Gastrocnemius medialis (tissue), 4 donors: ENCODE measurements at regions not wholly inside any gene's neighbourhood (a gene's known extent, or its start where the extent isn't known, plus 50 kb on each side); places are given as distances from the start of the nearest gene placed in this dataset.

Experiments used
- ATAC-seq, 2 donors: fragments of 150-250 bp; one replicate each; pipeline ENCODE4 v1.9.1; 2016
- DNase-seq, 2 donors: peaks; one replicate each; pipeline ENCODE4 v3.0.0-alpha.2; 2019
- H3K27ac ChIP-seq, 4 donors: fragments of 200-600 bp; sonication (generic); 1 replicate in 1 of 4; 2 replicates in 3 of 4; pipeline ENCODE4 v1.5.1; 2016 to 2018; ENCODE audit warnings: mild to moderate bottlenecking in 2 of 4, moderate library complexity in 1 of 4
- H3K27me3 ChIP-seq, 3 donors: fragments of 200-600 bp; sonication (generic) in 2 of 3; 1 replicate in 1 of 3; 2 replicates in 2 of 3; pipeline versions ENCODE4 v1.5.1 to v1.6.0; 2016 to 2019; ENCODE audit warnings: mild to moderate bottlenecking in 1 of 3, moderate library complexity in 1 of 3
- H3K36me3 ChIP-seq, 2 donors: fragments of 200-600 bp; sonication (generic) in 1 of 2; one replicate each; pipeline ENCODE4 v1.5.1; 2017 to 2018
- H3K4me1 ChIP-seq, 2 donors: fragments of 200-600 bp; sonication (generic) in 1 of 2; one replicate each; pipeline ENCODE4 v1.5.1; 2016 to 2017; ENCODE audit warnings: mild to moderate bottlenecking in 2 of 2
- H3K4me3 ChIP-seq, 4 donors: fragments of 200-600 bp; sonication (generic) in 3 of 4; 1 replicate in 1 of 4; 2 replicates in 3 of 4; pipeline ENCODE4 v1.5.1; 2016 to 2019; ENCODE audit warnings: mild to moderate bottlenecking in 2 of 4
- H3K9me3 ChIP-seq, 3 donors: fragments of 200-600 bp; sonication (generic) in 2 of 3; 1 replicate in 1 of 3; 2 replicates in 2 of 3; pipeline ENCODE4 v1.5.1; 2016 to 2019
- CTCF ChIP-seq, 5 experiments: fragments of 450-650 bp in 3 of 5; fragments of 200-600 bp in 2 of 5; sonication (generic) in 2 of 5; IDR thresholded peaks in 4 of 5; conservative IDR thresholded peaks in 1 of 5; 1 replicate in 4 of 5; 2 replicates in 1 of 5; pipeline ENCODE4 v1.5.1; 2016 to 2019; ENCODE audit warnings: antibody characterized with exemption in 5 of 5, mild to moderate bottlenecking in 3 of 5, moderate library complexity in 3 of 5
- POLR2A ChIP-seq, 2 donors: fragments of 450-650 bp; IDR thresholded peaks; one replicate each; pipeline ENCODE4 v1.6.1; 2017; ENCODE audit warnings: antibody characterized with exemption in 2 of 2, mild to moderate bottlenecking in 2 of 2, moderate library complexity in 2 of 2
- in situ Hi-C, 4 donors: fragments of 200-750 bp; cut with MboI; loops; one replicate each; pipeline versions ENCODE4 v1.15.0 to v1.8.0; 2017; ENCODE audit warnings: low sequenced_read_pairs in 4 of 4
- intact Hi-C: fragments of 100-400 bp; cut with DNase I; formaldehyde crosslinking; loops from one replicate; pipeline ENCODE4 v1.15.1; 2023; ENCODE audit warnings: low total_unique reads

- in situ Hi-C loops: no loop called here
- ATAC-seq: no peak
Measured at GRCh38 chr18:25921677-25922421, 168.6 kb downstream of the SS18 start.

GRCh38 chr18:25915907-25916306 is 174.5 kb downstream of the SS18 start:
- no peaks in the 10 kb centered on the region for H3K9me3 ChIP-seq
- H3K36me3 ChIP-seq: no peaks in the 10 kb centered on the region
- in situ Hi-C loops (no loop called here), intact Hi-C loops (no loop called here)
- H3K27me3 ChIP-seq: no peaks in the 10 kb centered on the region
- ATAC-seq: no peak
- no peak for DNase-seq
- no peak for TF ChIP-seq POLR2A (IDR thresholded peaks at IDR 0.05)
- no peak for TF ChIP-seq CTCF (IDR thresholded peaks at IDR 0.05 in 4 of 5, conservative IDR thresholded peaks at IDR 0.05 in 1 of 5)
- no peak overlapping the region for H3K4me3 ChIP-seq
- no peak overlapping the region for H3K27ac ChIP-seq
- H3K4me1 ChIP-seq: no peaks in the 10 kb centered on the region

More at GRCh38 chr18:25921677-25922421, 168.6 kb downstream of the SS18 start:
- Histone ChIP-seq H3K36me3 (no peaks in the 10 kb centered on the region), H3K4me1 (no peaks in the 10 kb centered on the region), H3K9me3 (no peaks in the 10 kb centered on the region), H3K27ac (no peak overlapping the region), H3K27me3 (no peaks in the 10 kb centered on the region), H3K4me3 (no peak overlapping the region)
- no peak for DNase-seq
- TF ChIP-seq CTCF (IDR thresholded peaks at IDR 0.05 in 4 of 5, conservative IDR thresholded peaks at IDR 0.05 in 1 of 5): no peak
- no peak for TF ChIP-seq POLR2A (IDR thresholded peaks at IDR 0.05)
- intact Hi-C loops: no loop called here

GRCh38 chr18:25898965-25899364 is 191.4 kb downstream of the SS18 start:
- Histone ChIP-seq H3K4me1 (no peaks in the 10 kb centered on the region), H3K36me3 (no peaks in the 10 kb centered on the region), H3K27ac (no peak overlapping the region), H3K9me3 (no peaks in the 10 kb centered on the region), H3K27me3 (no peaks in the 10 kb centered on the region), H3K4me3 (no peak overlapping the region)
- intact Hi-C loops: no loop called here
- no peak for ATAC-seq
- no peak for TF ChIP-seq POLR2A (IDR thresholded peaks at IDR 0.05)
- no peak for TF ChIP-seq CTCF (IDR thresholded peaks at IDR 0.05 in 4 of 5, conservative IDR thresholded peaks at IDR 0.05 in 1 of 5)
- in situ Hi-C loops: loop anchor here in 2 of 4 donors (5.0 to 10.0 kb wide), 2 partner anchors 1022 to 1024 kb away; no protein-coding TSS in a partner anchor
- no peak for DNase-seq

- no peak overlapping the region for H3K4me3 ChIP-seq
- no peak for DNase-seq
- intact Hi-C loops: no loop called here
- no peaks in the 10 kb centered on the region for H3K36me3 ChIP-seq
- H3K27me3 ChIP-seq: no peaks in the 10 kb centered on the region
- H3K27ac ChIP-seq: no peak overlapping the region
- in situ Hi-C loops: loop anchor here in 2 of 4 donors (5.0 to 10.0 kb wide), 2 partner anchors 1020 to 1022 kb away; no protein-coding TSS in a partner anchor
- H3K4me1 ChIP-seq: no peaks in the 10 kb centered on the region
- TF ChIP-seq POLR2A (IDR thresholded peaks at IDR 0.05) (no peak), CTCF (IDR thresholded peaks at IDR 0.05 in 4 of 5, conservative IDR thresholded peaks at IDR 0.05 in 1 of 5) (no peak)
- H3K9me3 ChIP-seq: no peaks in the 10 kb centered on the region
- ATAC-seq: no peak
Measured at GRCh38 chr18:25896956-25897355, 193.5 kb downstream of the SS18 start.
